ENCODE measurements at regions not wholly inside any gene's neighbourhood (a gene's known extent, or its start where the extent isn't known, plus 50 kb on each side); places are given as distances from the start of the nearest gene placed in this dataset.
"Not testable (repeated sequence)": the region's sequence is repeated elsewhere in the genome, so short reads cannot be mapped to it uniquely, and the experiment has no call there.

DNA sequence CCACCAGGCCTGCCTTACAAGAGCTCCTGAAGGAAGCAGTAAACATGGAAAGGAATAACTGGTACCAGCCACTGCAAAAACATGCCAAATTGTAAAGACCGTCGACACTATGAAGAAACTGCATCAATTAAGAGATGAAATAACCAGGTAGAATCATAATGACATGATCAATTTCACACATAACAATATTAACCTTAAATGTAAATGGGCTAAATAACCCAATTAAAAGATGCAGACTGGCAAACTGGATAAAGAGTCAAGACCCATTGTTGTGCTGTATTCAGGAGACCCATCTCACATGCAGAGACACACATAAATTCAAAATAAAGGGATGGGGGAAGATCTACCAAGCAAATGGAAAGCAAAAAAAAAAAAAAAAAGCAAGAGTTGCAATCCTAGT, 179.0 kb upstream of the ETV3 start:
- not testable (repeated sequence) for DNase-seq

DNA sequence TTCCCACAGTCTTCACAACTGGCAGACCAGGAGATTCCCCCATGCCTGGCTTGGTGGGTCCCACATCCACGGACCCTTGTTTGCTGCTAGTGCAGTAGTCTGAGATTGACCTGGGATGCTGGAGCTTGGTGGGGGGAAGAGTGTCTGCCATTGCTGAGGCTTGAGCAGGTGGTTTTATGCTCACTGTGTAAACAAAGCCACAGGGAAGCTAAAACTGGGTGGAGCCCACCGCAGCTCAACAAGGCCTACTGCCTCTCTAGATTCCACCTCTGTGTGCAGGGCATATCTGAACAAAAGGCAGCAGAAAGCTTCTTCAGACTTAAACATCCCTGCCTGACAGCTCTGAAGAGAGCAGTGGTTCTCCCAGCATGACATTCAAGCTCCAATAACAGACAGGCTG, 177.3 kb upstream of the ETV3 start:
- DNase-seq = no peak

DNA sequence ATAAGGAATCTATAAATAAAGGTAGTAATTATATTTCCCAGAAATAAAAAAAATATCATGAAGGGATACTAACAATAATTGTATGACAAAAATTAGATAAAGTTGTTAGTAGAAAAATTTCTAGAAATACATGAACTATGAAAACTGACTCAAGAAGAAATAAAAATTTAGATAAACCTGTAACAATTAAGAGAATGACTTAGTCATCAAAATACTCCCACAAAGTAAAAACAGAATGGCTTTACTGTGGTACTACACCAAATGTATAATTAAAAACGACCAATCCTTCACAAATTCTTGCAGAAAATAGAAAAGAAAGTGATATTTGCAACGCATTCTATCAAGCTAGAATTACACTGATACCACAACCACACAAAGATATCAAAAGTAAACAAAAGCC, 176.2 kb upstream of the ETV3 start:
- no peak for DNase-seq

DNA sequence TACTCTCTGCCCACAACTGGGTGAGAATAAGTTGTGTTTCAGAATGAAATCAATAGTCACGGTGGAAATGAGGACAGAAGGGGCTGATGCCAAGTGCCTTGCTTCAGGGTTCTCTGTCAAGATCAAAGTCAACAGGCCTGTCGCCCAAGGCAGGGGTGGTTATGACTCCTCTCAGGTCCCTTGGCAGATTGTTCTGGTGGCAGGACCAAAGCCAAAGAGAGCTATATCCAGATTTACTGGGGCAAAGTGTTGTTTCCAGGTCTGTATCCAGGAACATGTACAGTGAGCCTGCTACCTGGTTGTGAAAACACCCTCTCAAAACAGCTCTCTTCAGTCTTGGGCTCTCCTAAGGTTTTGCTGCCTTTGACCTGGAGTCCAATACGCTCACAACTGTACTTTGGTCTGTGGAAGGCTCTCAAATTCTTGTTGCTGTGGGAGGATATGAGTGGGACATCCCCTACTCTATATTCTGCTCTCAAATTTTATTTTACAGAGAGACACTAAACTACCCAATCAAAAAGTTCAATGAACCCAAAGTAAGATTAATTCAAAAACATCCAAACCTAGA, 175.1 kb upstream of the ETV3 start:
- no peak for DNase-seq

DNA sequence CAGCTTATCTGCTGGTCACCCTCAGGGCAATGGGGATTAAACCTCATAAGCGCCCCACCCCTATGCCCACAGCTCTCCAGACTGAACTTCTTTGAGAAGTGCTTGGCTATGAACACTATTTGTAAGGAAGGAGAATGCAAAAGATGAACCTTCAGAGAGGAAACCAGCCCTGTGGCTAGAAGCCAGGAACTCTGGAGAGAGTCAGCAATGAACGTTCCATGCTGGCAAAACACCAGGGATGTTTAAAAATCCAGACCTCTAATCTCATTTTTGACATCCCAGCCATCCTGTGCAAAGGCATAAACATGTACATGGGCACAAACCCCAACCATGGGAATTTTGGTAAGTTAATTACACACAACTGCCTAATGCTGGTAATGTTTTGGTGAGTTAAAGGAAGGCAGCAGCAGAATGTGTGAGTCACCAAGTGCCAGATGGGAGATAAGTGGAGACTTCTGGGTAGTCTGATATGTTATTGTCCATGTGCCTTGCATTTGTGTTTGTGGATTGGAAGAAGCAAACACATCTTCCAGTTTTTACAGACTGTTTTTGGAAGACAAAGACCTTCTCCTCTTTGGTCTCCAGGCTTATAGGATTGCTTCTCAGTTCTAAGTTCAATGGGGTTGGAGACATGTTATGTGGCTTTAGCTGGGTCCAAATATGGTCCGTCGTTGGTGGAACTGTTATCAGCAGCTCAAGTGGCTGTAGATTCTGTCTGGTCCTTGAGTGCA, 174.1 kb upstream of the ETV3 start:
- no peak for DNase-seq

DNA sequence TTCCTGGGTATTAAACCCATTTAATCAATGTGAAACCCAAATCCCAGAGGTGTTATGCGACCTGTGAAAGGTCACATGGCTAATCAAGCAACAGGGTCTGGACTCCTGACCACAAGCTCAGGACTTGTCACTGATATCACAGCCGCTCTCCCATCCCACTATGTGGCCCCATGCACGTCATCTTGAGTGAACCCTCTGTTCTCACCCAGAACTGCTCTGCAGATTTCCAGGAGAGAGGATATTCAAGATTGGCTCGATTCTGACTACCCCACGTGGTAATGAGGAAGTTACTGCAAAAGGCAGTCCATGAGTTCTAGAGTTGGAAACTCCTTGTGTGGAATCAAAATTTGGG, 173.5 kb upstream of the ETV3 start:
- DNase-seq = no peak

DNA sequence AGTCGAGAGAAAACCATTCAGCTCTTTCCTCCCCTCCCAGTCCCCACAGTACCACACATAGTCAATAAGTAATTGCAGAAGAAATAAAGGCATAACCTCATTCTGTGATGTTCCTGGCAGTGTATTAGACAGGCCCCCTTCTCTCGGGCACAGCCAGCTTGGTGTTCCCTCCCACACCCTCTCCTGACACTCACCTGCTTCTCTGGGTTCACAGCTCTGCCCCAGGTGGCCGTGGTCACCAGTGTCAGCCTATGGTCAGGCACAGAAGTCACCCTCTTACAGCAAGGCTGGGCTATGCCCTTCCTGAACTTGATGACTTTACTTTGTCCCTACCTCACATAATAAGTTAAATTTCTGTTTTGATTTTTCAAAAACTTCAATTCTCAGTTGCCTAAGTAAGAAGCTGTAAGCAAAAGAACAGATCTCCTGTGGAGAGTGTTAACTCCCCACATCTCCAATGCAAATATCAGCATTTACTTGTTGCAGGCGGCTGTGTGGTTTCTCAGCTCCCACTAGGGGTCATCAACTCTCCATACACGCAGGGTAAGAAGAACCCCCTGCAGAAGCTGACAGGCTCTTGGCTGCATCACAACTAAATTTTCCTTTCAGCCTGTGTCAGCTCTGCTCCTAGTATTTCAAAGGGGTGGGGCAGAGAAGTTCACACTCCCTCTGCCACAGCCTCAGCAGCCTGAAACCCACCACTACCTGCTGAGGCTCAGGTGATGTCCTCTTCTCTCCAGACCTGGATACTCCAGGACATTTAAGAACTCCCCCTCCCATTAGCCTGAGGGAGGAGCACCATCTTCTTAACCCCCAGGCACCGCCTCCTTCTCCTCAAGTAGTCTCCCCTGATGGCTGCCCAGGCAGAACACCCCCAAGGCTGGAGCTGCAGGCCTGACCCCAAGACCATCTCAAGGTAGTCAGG, 172.9 kb upstream of the ETV3 start:
- DNase-seq = not testable (repeated sequence)

DNA sequence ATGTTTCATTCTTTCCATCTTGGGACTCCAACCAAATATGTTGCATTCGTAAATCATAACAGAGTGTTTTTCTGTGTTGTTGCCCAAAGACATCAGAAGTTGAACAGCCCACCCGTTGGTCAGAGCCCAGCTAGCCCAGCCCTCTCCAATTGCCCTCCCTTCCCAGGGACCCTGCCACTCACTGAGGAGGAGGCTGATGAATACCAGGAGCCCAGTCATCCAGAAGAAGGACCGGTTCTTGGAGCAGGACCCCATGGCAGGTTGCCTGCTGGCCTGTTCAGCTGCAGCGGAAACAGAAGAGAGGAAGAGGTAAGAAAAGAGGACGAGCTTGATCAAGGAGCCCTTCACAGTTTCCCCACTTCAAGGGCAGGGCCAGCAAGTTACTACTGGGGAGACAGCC, 172.2 kb upstream of the ETV3 start:
- DNase-seq = no peak

DNA sequence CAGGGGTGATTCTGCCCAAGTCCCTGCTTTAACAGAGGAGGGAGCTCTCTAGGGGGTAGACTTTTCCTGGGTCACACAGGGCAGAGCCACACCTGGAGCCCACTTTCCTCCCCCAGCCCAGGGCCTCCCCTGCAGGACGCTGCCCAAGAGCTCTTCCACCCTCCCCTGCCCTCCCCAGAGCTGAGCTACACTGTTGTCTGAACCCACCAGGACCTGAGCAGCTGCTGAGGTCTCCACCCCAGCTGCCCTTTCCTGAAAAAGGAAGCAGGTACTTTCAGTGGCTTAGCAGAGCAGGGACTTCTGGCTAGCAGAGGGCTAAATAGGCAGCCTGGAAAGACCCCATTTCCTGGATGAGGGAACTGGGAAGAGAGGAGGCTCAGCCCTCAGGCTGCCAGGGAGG, 169.3 kb upstream of the ETV3 start:
- DNase-seq = no peak

DNA sequence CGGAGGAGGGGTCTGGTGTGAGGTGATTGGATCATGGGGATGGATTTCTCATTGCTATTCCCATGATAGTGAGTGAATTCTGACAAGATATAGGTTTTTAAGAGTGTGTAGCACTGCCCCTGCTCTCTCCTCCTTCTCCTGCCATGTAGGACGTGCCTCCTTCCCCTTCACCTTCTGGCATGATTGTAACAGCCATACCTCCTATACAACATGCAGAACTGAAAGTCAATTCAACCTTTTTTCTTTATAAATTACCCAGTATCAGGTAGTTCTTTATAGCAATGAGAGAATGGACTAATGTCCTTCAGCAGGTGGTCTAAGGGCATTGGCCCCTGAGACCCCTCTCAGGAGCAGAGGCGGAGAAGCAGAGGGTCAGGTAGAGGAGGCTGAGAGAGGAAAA, 168.7 kb upstream of the ETV3 start:
- DNase-seq = no peak

DNA sequence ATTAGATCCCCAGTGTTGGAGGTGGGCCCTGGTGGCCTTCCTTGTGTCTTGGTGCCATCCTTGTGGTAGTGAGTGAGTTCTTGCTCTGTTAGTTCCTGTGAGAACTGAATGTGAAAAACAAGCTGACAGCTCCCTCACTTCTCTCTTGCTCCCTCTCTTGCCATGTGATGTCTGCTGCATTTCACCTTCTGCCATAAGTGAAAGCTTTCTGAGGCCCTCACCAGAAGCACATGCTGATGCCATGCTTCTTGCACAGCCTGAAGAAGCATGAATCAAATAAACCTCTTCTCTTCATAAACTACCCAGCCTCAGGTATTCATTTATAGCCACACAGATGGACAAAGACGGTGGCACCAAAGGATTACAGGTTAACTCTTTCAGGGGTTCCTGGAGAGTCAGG, 166.1 kb upstream of the ETV3 start:
- DNase-seq = no peak

DNA sequence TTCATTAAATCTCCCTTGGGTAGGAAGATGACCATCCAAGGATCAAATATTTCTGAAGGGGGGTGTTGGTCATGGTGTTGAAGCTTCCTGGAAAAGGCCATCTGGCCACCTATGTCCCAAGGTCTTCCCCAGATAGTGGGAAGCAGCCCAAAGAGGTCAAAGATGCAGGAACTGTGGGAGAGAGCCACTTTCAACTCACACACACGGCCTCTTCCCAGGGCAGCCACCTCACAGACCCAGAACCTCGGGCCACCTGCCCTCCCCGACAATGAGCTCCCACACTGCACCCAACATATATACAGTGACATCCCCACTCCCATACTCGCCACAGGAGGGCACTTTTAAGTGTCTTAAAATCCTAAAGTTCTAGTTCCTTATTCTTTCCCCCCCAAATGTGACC, 164.5 kb upstream of the ETV3 start:
- no peak for DNase-seq

DNA sequence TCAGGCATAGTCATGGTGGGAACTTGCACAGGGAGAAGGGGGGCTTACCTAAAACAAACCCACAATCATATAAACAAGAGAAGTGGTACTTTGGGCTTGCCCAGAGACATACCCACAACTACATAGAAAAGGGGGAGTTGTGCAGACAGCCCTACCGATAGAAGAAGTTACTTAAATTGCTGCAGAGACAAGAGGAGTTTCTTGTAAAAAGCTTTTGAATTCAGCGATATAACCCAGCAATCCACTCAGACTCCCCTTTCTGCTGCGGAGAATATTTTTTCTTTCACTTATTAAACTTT, 164.0 kb upstream of the ETV3 start:
- DNase-seq = no peak

DNA sequence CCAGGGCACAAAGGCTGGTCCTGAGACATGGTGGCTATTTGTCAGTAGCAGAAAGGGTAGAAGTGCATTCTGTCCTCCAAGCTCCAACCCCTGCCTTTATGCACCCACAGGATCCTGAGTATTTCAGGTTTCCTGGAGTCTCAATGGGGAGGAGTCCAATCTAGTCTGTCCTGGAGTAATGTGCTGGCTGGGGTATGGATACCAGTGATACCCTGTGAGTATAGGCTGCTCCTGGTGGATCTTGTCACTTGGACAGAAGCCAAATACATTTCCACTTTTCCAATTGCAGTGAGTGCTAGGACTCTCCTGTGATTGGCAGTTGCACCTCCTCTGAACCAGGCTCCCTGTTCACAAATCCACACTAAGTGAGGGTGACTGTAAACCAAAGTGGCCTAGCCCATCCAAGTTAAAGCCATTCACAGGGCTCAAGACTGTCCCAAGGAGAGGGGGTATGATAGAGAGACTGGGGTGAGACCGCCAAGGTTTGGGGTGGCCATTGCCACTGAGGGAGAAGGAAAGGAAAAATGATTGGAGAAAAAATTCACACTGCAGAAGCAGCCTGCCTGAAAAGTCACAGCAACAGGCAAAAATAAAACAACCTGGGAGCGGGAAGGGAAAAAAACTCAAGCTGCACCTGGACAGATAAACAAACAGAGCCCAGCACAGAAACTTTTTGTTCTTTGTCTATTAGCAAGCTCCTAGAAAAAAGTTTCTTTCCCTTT, 163.4 kb upstream of the ETV3 start:
- DNase-seq = no peak

DNA sequence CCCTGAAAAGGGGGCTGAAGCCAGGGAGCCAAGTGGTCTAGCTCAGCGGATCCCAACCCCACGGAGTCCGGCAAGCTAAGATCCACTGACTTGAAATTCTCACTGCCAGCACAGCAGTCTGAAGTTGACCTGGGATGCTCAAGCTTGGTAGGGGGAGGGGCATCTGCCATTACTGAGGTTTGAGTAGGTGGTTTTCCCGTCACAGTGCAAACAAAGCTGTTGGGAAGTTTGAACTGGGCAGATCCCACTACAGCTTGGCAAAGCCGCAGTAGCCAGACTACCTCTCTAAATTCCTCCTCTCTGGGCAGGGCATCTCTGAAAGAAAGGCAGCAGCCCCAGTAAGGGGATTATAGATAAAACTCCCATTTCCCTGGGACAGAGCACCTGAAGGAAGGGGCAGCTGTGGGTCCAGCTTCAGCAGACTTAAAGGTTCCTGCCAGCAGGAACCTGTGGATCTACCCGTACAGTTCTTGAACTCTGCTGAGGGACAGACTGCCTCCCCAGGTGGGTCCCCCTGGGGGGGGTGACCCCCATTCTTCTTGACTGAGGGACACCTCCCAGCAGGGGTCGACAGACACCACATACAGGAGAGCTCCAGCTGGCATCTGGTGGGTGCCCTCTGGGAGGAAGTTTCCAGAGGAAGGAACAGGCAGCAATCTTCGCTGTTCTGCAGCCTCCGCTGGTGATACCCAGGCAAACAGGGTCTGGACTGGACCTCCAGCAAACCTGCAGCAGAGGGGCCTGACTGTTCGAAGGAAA, 156.4 kb upstream of the ETV3 start:
- DNase-seq = not testable (repeated sequence)

DNA sequence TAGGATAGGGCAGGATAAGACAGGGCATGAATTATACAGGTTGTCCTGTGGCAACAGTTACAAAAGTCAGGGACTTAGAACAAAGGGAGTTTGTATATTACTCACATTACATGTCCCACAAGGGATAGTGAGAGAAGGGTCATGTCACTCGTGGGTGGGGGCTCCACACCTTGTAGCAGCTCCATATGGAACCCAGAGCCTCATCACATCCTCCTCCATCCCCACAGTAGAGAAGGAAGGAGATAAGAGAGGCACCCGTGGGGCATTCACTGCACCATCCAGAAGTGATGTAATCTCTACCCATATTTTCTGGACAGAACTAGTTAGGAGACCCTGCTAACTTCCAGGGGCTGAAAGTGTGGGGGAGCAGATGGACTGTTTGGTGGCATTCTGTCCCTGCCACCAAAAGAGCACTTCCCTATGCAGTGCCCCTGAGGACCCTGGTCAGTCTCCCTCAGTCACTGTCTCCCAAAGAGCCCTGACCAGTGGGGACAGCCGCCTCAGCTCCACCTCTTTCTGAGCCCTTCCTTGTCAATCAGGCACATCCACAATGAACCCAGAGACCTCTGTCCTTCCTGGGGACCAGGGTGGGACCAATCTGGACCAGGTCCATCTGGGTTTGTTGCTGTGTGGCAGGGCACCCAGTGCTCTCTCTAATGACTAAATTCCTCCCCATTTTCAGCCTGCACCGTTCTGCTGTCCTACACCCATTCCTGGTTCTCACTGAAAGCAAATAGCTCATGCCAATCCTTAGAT, 154.8 kb upstream of the ETV3 start:
- no peak for DNase-seq

DNA sequence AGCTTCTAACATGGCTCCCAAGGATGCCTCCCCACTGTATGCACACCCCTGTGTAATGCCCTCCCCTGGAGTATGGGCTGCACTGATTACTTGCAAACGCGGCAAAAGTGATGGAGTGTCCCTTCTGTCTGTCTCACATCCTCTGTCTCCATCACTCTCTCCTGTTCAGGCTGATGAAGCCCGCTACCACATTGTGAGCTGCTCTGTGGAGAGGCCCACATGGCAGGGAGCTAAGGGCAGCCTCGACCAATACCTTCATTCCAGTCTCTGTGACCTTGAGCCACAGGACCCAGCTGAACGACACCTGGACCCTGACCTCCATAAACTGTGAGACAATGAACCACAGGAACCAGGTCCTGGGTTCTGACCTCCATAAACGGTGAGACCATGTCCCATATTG, 154.1 kb upstream of the ETV3 start:
- no peak for DNase-seq

DNA sequence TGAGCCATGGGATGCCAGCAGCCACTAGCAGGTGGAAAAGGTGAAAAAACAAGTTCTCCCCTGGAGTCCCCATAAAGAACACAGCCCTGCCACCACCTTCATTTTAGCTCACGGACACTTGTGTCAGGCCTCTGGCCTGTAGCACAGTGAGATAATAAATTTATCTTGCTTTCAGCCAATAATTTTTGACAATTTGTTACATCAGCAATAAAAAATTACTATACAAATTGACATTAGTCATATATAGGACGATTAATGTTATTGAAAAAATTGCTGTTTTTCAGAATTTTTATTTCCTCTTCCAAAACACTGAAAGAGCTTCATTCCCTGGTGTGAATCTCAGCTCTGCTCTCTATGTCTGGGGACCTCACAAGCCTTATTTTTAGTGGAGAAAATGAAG, 152.9 kb upstream of the ETV3 start:
- DNase-seq = no peak

DNA sequence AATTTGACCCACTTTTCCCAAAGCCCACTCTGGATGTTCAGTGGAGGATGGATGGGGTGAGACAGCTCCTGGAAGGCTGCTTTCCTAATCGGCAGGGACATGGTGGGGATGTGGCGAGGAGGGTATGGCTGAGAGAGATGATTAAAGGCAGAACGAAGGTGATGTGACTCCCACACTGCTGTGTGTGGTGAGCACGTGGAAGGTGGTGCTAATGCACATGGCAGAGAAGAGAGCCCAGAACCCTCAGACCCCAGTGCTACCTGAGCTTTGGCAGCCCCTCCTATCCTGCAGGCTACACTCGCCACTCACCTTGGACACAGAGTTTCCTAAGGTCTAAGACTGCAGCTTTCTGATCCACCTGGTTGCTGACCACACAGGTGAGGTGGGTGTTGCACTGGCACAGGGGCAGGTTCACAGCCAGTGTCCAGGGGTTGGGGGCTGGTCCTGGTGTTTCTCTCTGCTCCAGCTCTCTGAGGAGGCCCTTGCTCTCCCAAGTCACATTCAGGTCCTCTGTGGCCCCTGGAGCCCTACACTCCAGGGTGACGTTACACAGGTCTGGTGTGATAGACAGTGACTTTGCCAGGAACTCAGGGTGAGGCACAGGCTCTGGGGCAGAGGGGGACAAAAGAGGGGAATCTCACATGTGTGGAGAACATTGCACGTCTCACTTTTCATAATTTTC, 151.4 kb upstream of the ETV3 start:
- DNase-seq = no peak

DNA sequence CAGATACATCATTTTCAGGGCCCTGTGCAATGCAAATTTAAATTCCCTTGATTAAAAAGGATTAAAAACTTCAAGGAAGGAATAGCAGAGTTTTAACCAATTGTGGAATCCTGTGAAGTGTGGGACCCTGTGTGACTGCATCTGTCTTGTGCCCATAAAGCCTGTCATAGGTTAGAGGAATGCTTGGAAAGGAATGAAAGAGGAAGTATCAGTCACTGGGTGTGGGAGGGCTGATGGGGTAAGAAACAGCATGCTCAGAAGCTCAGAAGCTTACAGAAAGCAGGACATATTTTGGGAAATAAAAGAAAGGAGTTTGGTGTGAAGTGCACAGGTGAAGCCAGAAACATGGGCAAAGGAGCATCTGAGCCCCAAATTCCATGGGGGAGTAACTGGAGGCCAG, 150.8 kb upstream of the ETV3 start:
- DNase-seq = no peak

DNA sequence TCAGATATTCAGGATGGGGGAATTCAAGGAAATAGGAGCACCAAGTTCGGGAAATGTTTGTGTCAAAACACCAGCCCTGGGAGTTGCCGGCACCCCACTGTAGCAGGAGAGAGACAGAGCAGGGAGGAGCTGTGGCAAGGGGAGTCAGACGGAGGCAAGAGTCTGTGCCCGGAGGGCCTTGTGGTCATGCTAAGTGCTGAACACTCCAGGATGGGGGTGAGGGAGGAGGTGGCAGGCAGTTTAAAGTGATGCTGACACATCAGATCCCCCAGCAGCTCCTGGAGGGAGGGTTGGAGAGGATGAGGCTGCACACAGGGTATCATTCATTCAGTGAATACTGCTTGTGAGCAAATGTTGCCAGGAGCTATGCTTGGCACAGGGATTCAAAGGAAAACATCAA, 150.3 kb upstream of the ETV3 start:
- DNase-seq = no peak

DNA sequence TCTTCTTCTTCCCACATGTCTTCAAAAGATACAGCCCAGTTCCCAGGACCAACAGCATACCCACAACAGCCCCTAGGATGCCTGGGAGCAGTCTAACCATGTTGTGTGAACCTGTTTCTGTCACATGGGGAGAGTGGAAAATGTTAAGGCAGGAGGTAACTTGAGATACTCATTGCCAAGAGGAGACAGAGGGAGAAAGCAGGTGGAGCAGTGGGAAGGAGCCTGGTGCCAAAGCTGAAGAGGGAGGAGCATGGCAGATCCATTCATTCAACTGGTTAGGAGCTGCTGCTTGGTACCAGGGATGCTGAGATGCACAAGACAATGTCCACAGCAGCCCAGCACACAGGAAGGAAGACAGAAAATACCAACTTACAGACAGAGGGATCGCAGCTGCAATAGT, 149.8 kb upstream of the ETV3 start:
- no peak for DNase-seq
